Left colon (tissue), 2 donors: ENCODE measurements at regions not wholly inside any gene's neighbourhood (a gene's known extent, or its start where the extent isn't known, plus 50 kb on each side); places are given as distances from the start of the nearest gene placed in this dataset.

Source experiments
- ATAC-seq: fragments of 200-7000 bp; cut with Tn5 transposase; one replicate; pipeline ENCODE4 v1.9.1; 2020; ENCODE audit warnings: mild to moderate bottlenecking, moderate library complexity
- DNase-seq, 2 donors: peaks; one replicate each; pipeline ENCODE4 v3.0.0-alpha.2; 2020
- intact Hi-C, 2 donors: fragments of 100-400 bp; cut with DNase I in 1 of 2; cut with micrococcal nuclease in 1 of 2; formaldehyde crosslinking; loops; one replicate each; pipeline versions ENCODE4 v1.11.2 to v1.14.0; 2022; cut with DNase I, micrococcal nuclease
- donor health status: DM: no; HTN: no; CAD: no.
- donor health status: DM: yes; HTN: yes; CAD: no.

DNA sequence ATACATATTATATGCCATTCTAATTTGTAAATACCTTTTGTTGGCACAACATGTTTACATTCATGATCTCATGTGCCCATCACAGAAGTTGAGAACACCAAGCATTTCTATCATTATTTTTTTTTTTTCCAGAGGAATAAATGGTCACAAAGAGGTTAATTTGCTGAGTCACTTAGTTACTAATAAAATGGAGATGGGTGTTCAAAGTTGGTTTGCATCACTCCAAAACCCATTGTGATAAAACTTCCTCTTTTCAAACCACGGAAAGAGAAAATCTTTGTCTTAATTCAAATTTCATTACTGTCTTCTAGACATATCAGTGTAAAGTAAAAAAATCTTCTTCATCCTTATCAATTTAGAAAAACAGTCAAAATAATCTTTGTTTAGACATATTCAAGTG is 636.8 kb upstream of the CCDC179 start:
- no peak for ATAC-seq
- DNase-seq = no peak
- intact Hi-C loops = no loop called here

DNA sequence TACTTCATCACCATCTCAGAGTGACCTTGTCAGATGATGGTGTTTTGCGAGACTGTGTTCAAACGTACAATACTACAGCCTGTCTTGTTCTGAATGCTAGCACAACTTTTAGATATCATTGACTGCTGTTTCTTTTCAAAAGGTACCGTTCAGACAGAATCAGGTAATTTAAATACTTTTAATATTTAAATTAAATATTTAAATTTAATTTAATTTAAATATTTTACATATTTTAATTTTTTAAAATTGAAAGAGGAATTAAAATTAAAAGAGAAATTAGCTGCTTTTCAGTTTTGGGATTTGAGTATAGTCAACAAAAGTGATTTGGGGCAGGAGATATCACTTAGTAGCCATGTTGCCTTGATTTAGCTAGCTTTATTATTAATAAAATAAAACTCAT is 642.1 kb upstream of the CCDC179 start:
- intact Hi-C loops = no loop called here
- DNase-seq (no peak), ATAC-seq (no peak)

- no peak for ATAC-seq
- intact Hi-C loops = no loop called here
- DNase-seq = no peak
Observed at GRCh38 chr11:23502826-23503225, 642.6 kb upstream of the CCDC179 start.

- DNase-seq = no peak
- intact Hi-C loops = no loop called here
- no peak for ATAC-seq
Observed at GRCh38 chr11:23509023-23509422, 648.7 kb upstream of the CCDC179 start.

DNA sequence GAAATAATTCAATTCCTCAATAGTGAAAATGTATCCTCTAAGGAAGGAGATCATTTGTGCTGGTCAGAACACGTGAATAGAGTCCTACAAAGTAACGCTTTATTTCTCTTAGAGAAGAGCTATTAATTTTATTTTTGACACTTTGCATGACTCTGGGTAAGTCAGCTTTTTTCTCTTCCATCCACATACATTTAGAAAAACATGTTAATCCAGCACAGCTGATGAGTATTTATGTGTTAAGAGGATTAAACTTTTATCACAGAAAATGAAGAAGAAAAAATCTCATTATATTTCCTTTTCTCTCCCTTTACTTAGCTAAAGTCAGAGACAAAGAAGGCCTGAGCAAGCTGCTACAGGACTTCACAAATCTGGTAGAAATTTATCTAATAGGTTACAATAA is 649.5 kb upstream of the CCDC179 start:
- ATAC-seq = no peak
- intact Hi-C loops = no loop called here
- DNase-seq = no peak

DNA sequence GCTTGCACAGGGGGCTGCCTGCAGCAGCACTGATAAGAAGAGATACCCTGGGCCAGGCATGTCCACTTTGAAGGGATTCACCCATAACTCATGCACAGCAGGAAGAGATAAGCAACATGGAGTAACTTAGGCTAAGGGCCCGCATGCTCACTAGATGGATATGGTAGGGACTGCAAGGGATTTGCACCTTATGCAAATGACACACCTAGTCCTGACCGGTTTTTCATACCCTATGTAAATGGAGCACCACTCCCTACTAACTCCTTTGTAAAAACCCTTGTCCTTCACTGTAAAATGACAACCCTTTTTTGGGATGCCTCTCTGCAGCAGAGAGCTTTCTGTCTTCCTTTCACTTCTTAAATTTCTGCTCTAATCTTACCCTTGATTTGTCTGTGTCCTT is 658.9 kb upstream of the CCDC179 start:
- ATAC-seq (no peak), DNase-seq (no peak)
- intact Hi-C loops = no loop called here

GRCh38 chr11:23520226-23520960 is 660.1 kb upstream of the CCDC179 start:
- ATAC-seq (no peak), DNase-seq (no peak)
- intact Hi-C loops = no loop called here

DNA sequence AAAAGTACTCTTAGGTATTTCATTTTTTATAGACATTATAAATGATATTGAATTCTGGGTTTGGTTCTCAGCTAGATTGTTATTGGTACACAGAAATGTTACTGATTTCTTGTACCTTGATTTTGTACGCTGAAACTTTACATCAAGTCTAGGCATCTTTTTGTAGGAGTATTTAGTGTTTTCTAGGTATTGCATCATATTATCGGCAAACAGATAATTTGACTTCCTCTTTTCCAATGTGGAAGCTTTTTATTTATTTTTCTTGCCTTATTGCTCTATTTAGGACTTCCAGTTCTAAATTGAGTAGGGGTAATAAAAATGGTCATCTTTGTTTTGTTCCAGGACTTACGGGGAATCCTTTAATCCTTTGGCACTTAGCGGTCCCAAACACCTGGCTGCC is 676.6 kb upstream of the CCDC179 start:
- intact Hi-C loops = loop anchor here in 1 of 2 donors (10.0 kb wide), 1 partner anchor 848 kb away; no protein-coding TSS in a partner anchor
- no peak for ATAC-seq
- DNase-seq = no peak

DNA sequence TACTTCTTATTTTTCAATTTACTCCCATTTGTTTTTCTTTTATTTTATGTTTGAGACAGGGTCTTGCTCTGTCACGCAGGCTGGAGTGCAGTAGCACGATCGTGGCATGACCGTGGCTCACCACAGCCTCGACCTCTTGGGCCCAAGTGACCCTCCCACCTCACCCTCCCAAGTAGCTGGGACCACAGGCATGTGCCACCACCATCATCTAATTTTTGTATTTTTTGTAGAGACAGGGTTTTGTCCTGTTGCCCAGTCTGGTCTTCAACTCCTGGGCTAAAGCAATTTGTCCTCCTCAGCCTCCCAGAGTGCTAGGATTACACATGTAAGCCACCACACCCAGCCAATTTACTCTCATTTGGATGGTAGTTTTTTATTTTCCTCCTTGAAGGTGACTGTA is 679.3 kb upstream of the CCDC179 start:
- intact Hi-C loops = loop anchor here in 1 of 2 donors (10.0 kb wide), 1 partner anchor 845 kb away; no protein-coding TSS in a partner anchor
- DNase-seq = no peak
- no peak for ATAC-seq

DNA sequence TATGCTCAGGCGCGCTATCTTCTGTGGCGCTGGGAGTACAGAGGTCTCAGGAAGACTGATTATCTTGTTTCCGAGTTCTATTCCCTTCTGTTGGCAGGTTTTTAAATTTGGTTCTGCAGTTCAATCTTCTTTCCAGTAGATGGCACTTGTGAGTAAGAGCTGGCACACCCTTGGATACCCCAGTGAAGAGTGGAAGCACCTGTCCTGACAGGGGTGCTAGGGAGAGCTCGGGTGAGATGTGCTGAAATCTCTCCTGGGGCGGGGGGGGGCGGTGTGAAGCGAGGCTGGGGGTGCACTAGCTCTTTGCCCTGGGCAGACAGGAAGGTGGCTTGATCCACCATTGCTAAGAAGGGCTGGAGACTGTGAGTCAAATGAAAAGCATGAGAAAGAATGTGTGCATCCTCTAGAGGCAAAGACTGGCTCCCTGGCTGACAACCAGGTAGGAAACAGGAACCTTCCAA is 679.9 kb upstream of the CCDC179 start:
- intact Hi-C loops = no loop called here
- DNase-seq = peak in 1 of 2 donors; percentile 10
- ATAC-seq = peak; percentile 73

DNA sequence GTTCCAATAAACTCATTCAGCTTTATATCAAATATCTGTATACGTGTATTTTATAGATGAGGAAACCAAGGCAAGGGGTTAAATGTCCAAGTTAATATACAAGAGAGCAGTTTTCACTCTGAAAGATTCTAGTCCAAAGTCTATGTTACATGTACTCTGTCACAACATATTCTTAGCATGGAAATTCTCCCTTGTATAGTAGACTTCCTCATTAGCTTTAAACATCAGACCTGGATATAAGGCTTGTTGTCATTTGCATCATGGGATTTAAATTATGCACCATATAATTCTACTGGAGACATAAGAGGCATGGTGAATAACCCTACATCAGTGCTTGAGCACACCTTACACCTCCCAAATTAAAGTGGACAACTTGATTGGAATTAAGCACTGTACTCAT is 681.9 kb upstream of the CCDC179 start:
- DNase-seq = no peak
- intact Hi-C loops = no loop called here
- peak; percentile 78 for ATAC-seq

GRCh38 chr11:23542816-23543215 is 682.5 kb upstream of the CCDC179 start:
- no peak for DNase-seq
- intact Hi-C loops = no loop called here
- no peak for ATAC-seq

- DNase-seq (no peak), ATAC-seq (peak; percentile 82)
- intact Hi-C loops = no loop called here
Observed at GRCh38 chr11:23543651-23544222, 683.5 kb upstream of the CCDC179 start.

GRCh38 chr11:23551706-23552105 is 691.4 kb upstream of the CCDC179 start:
- DNase-seq = no peak
- no peak for ATAC-seq
- intact Hi-C loops = no loop called here

DNA sequence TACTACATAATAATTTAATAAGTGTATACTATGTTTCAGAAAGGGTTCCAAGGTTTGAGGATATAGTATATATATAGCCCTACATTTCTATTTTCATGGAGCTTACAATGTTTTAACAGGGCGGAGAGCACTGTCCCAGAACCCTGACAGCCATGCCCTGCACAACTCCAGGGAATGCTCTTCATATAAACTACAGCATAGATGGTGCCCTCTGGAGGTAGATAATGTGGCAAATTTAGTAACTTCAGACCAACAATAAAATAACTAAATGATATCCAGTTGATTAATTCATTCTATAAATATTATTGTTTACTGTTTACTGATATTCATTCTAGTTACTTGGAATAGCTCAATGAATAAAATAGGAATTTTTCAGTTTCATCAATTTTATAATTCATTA is 693.7 kb upstream of the CCDC179 start:
- DNase-seq (no peak), ATAC-seq (no peak)
- intact Hi-C loops = no loop called here

DNA sequence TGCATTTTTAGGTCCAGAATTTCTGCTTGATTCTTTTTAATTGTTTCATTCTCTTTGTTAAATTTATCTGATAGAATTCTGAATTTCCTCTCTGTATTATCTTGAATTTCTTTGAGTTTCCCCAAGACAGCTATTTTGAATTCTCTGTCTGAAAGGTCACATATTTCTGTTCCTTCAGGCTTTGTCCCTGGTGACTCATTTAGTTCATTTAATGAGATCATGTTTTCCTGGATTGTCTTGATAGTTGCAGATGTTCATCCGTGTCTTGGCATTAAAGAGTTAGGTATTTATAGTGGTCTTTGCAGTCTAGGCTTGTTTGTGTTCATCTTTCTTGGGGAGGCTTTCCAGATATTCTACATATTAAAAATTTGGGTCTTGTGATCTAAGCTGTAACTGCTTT is 694.8 kb upstream of the CCDC179 start:
- intact Hi-C loops = no loop called here
- DNase-seq (no peak), ATAC-seq (no peak)

- ATAC-seq = no peak
- intact Hi-C loops = no loop called here
- no peak for DNase-seq
Observed at GRCh38 chr11:23556163-23556750, 696.0 kb upstream of the CCDC179 start.

DNA sequence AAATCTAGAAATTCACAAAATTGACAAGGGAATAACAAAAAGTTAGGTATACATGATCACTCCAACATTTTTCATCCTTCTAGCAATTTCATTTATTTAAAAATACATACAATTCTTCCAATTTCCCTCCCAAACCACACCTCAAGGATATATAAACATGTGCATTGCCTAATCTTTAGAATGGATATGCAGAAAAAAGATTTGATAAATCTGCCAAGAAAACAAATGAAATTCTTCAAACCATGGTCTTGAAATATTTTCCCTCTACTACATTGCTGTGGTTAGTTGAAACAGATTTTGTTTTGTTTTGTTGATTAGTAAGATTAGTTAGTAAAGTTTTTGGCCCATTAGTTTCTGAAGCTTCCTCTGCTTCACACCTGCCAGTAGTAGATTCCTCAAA is 703.3 kb upstream of the CCDC179 start:
- intact Hi-C loops = no loop called here
- ATAC-seq (no peak), DNase-seq (no peak)

DNA sequence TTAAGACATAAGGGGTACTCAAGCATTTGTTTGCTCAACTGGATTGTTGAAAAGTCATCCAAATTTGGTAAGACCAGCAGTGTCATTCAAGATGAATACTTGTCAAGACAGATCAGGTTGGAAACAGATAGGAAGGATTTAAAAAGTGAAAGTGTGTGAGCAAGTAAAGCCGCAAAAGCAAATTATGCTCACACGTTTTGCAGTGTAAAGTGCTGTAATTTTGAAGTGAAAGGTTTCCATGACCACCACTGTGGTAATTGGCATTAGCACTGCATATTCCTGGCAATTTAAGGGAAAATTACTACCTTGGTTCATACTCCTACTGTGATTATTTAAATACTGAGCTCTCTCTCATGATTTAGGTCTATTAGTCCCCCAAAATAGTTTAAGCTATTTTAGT is 704.1 kb upstream of the CCDC179 start:
- ATAC-seq = no peak
- intact Hi-C loops = no loop called here
- no peak for DNase-seq

GRCh38 chr11:23569134-23569533 is 708.9 kb upstream of the CCDC179 start:
- ATAC-seq = no peak
- no peak for DNase-seq
- intact Hi-C loops = no loop called here
